ENCODE measurements at regions not wholly inside any gene's neighbourhood (a gene's known extent, or its start where the extent isn't known, plus 50 kb on each side); places are given as distances from the start of the nearest gene placed in this dataset.
"Not testable (repeated sequence)": the region's sequence is repeated elsewhere in the genome, so short reads cannot be mapped to it uniquely, and the experiment has no call there.

DNA sequence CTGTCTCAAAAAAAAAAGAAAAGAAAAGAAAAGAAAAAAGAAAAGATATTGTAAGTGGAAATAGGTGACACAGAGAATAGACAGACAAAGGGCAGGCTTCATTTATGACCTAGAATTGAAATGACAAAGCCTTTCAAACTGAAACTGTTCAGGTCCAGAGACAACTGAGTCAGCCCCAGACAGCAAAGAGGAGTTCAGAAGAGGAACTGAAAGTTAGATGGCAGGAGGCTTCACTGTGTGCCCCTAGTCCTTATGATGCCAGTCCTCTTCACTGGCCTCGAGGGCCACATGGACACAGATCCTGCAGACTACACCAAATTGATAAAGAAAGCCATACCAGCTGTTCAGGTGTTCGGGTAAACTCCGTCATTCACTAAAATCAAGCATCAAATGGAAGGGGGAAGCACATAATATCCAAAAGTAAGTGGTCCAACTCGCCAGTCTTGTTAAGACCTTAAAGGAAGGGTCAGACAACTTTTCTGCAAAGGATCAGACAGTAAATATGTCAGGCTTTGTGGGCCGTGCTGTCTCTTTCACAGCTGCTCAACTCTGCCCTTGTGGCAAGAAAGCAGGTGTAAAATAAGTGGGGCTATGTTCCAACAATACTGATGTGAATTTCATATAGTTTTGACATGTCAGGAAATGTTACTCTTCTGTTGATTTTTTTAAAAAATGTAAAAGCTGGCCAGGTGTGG is 231.9 kb upstream of the MGAT5 start:
- DNase-seq (ENCODE audit: low read depth), result no peak

DNA sequence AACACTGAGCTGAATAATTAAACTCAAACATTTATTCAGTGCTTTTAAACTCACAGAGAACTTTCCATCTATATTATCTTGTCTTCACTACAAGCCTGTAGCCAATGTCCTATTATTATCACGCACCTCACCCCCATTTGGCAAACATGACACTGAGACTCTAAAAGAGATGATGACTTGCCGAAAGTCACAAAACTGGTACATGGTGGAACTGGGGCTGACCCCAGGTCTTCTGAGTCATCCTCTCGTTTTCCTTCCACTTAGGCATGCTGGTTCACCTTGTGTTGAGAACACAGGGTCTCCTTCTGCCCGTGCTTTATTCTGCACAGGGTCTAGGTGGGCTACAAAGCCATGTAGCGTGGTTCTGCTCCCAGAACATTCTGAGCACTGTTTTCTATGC is 230.0 kb upstream of the MGAT5 start:
- DNase-seq (ENCODE audit: low read depth), result no peak

DNA sequence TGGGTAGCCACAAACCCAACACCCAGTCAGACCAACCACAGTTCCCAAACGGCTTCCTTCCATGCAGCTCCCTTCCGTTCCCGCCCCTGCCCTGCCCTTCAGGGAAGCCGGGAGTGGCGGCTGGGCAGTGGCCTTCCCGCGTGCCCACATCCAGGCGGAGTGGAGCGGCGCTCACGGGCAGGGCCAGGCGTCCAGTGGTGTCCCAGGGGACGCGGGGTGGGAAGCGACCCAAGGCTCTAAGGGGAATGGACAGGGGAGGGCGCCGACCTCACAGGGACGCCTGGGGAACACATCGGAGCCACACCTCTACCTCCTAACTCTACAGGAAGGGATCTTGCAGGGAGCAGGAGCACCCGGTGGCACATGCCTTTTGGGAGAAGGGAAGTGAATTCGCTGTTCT is 225.9 kb upstream of the MGAT5 start:
- DNase-seq (ENCODE audit: low read depth), result no peak

DNA sequence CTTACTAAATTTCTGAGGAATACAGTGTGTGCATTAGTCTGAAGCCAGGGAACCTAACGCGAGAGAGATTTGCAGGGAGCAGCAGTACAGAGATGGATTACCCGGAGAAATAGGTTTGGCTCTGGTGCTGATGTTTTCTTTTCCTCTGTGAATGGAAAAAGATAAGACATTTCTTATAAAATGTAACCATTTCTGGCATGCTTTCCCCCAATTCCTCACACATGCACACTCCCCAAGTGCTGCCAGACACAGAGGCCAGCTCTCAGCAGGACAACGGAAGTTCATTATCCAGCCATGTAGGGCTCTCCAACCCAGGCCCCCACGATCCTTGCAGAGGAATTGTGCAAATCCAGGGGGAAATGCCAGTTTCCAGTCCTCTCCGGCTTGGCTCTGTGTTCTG is 224.5 kb upstream of the MGAT5 start:
- DNase-seq (ENCODE audit: low read depth), result no peak

DNA sequence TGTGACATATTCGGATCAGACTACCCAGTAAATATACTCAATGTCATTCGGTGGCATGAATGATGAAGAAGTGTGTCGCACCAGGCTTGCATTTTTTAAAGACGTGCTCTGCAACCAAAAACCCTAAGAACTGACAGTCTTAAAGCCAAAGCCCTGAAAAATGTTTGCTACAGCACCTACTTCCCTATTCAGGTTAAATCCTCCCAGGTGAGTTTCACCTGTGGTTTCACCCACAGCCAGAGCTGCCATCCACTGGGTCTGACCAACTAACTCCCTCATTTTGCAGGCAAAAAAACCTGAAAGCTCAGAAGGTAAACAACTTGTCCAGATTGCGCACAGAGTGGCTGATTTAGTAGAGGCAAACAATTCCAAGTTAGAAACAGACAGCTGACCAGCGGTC is 222.3 kb upstream of the MGAT5 start:
- no peak for DNase-seq (ENCODE audit: low read depth)

DNA sequence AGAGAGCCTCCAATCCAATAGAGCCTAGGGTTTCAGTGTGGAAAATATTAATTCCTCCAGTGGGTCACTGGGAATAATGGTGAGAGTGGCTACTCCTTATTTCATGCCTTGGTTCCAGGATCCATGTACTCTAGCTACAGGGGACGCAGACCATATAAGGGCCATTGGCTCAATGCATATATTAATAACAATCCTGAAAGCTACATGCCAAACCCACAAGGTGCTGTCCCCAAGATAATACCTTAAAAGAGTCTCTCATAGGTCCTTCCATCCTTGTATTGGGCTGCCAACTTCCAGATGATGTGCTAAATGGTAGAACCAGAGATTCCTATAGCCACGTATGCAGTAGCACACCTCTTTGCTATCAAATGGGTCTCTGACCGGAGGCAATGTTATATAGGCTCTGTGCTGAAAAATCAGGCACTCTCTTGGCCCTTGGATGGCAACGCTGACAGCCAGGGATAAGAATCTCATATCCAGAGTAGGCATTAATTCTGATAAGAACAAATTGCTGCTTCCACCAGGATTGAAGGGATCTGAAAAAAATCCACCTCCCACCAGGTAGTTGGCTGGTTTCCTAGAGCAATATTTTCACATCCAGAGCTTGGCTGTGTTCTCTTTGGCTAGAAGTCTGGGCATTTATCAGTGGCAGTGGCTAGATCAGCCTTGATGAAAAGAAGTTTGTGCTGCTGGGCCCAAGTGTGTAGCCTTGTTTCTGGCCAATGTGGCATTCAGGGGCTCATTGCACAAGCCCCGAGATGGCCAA is 218.1 kb upstream of the MGAT5 start:
- DNase-seq (ENCODE audit: low read depth), result no peak

DNA sequence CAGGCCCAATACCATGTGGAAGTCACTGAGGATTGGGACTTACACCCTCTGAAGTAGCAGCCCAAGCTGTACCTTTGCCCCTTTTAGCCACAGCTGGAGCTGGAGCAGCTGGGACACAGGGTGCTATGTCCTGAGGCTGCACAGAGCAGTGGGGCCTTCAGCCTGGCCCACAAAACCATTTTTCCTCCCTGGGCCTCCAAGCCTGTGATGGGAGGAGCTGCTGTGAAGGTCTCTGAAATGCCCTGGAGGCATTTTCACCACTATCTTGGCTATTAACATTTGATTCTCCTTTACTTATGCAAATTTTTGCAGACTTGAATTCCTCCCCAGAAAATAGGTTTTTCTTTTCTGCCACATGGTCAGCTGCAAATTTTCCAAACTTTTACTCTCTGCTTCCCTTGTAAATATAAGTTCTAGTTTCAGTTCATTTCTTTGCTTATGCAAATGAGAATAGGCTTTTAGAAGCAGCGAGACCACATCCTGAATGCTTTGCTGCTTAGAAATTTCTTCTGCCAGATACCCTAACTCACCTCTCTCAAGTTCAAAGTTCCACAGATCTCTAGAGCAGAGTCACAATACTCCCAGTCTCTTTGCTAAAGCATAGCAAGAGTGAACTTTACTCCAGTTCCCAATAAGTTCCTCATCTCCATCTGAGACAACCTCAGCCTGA is 213.8 kb upstream of the MGAT5 start:
- DNase-seq (ENCODE audit: low read depth), result no peak

DNA sequence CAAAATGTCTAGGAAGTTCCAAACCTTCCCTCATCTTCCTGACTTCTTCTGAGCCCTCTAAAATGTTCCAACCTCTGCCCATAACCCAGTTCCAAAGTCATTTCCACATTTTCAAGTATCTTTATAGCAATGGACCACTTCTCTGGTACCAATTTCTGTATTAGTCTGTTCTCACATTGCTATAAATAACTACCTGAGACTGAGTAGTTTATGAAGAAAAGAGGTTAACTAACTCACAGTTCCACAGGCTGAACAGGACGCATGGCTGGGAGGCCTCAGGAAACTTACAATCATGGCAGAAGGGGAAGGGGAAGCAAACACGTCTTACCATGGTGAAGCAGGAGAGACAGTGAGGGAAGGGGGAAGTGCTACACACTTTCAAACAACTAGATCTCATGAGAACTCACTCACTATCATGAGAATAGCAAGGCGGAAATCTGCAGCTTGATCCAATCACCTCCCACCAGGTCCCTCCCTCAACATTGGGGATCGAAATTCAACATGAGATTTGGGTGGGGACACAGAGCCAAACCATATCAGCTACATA is 213.2 kb upstream of the MGAT5 start:
- DNase-seq (ENCODE audit: low read depth), result not testable (repeated sequence)

DNA sequence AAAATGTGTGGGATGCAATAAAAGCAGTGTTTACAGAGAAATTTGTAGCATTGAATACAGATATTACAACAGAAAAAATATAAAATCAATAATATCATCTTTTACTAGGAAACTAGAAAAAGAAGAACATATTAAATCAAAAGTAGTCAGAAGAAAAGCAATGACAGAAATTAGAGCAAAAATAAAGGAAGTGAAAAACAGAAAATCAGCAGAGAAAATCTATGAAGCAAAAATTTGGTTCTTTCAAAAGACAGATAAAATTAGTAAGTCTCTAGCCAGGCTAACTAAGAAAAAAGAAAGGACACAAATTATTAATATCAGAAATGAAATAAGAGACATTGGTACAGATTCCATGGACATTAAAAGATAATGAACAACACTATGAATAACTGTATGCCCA is 212.0 kb upstream of the MGAT5 start:
- no peak for DNase-seq (ENCODE audit: low read depth)

DNA sequence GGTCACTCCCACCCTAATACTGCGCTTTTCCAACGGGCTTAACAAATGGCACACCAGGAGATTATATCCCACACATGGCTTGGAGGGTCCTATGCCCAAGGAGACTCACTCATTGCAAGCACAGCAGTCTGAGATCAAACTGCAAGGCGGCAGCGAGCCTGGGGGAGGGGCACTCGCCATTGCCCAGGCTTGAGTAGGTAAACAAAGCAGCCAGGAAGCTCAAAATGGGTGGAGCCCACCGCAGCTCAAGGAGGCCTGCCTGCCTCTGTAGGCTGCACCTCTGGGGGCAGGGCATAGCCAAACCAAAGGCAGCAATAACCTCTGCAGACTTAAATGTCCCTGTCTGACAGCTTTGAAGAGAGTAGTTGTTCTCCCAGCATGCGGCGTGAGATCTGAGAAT is 210.8 kb upstream of the MGAT5 start:
- not testable (repeated sequence) for DNase-seq (ENCODE audit: low read depth)

DNA sequence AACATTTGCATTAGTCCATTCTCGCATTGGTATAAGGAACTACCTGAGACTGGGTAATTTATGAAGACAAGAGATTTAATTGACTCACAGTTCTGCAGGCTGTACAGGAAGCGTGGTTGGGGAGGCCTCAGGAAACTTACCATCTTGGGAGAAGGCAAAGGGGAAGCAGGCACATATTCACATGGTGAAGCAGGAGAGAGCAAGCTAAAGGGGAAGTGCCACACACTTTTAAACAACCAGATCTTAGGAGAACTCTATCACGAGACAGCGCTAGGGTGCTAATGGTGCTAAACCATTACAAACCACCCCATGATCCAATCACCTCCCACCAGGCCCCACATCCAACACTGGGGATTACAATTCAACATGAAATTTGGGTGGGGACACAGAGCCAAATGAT is 201.7 kb upstream of the MGAT5 start:
- DNase-seq (ENCODE audit: low read depth), result no peak

DNA sequence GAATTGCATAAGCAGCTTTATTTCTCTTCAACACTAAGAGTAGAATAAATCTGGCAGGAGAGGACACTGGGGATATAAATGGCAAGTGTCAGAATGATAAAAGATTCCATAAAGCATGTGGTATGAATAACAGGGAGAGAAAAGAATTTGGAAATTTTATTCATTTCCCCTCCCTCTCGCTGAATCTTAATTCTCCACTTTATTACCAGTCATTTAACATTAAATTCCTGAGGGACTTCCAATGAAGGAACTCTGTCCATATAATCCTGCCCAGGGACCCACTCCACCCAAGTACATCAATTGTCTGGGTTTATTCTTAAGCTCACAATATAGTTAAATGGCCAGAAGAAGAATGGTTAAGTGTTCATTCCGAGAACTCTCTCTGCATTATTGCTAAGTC is 197.7 kb upstream of the MGAT5 start:
- DNase-seq (ENCODE audit: low read depth), result no peak

DNA sequence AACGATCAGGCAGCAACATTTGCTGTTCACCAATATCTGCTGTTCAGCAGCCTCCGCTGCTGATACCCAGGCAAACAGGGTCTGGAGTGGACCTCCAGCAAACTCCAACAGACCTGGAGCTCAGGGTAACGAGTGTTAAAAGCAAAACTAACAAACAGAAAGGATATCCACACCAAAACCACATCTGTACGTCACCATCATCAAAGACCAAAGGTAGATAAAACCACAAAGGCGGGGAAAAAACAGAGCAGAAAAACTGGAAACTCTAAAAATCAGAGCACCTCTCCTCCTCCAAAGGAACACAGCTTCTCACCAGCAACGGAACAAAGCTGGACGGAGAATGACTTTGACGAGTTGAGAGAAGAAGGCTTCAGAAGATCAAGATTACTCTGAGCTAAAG is 192.8 kb upstream of the MGAT5 start:
- not testable (repeated sequence) for DNase-seq (ENCODE audit: low read depth)

DNA sequence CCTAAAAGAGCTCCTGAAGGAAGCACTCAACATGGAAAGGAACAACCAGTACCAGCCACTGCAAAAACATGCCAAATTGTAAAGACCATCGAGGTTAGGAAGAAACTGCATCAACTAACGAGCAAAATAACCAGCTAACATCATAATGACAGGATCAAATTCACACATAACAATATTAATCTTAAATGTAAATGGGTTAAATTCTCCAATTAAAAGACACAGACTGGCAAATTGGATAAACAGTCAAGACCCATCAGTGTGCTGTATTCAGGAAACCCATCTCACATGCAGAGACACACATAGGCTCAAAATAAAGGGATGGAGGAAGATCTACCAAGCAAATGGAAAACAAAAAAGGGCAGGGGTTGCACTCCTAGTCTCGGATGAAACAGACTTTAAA is 191.6 kb upstream of the MGAT5 start:
- DNase-seq (ENCODE audit: low read depth), result not testable (repeated sequence)

DNA sequence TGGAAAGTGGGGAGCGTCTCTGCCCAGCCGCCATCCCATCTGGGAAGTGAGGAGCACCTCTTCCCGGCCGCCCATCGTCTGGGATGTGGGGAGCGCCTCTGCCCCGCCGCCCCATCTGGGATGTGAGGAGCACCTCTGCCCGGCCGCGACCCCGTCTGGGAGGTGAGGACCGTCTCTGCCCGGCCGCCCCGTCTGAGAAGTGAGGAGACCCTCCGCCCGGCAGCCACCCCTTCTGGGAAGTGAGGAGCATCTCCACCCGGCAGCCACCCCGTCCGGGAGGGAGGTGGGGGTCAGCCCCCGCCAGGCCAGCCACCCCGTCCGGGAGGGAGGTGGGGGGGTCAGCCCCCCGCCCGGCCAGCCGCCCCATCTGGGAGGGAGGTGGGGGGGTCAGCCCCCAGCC is 190.0 kb upstream of the MGAT5 start:
- not testable (repeated sequence) for DNase-seq (ENCODE audit: low read depth)

DNA sequence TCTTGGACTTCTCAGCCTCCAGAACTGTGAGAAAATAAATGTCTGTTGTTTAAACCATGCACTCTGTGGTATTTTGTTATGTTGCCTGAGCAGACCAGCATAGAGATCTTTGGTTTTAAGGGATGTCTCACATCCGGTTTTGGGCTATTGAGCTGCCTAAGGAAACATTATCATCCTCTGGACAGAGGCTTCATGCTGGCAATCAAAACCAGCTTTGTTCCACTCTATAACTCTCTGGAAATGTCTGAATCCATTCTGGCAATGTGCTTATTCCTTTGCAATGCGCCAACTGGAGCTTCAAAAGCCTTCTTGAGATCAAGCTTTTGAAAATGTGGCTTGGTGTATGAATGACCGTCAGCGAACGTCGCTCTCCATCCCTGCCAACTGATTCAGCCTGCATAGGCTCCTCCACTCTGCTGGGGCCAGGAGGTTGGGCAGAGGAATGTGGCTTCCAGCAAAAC is 183.6 kb upstream of the MGAT5 start:
- no peak for DNase-seq (ENCODE audit: low read depth)

DNA sequence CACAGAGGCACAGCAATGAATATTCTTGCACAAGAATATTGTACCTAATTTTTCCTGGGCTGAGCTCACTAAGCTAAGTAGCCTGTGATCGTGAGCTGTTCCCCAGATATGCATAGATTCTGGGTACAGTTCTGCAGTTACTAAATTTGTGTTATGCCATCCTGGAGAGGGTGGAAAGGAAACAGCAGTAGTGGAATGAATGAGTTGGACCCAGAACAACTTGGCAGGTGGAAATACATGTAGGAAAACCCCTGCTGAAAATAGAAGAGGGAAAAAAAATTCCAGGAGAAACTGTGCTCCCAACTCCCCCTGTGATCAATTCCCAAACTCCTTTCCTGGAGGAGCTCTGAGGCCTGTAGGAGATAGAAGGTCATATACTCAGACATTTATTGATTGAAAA is 181.5 kb upstream of the MGAT5 start:
- DNase-seq (ENCODE audit: low read depth), result no peak

DNA sequence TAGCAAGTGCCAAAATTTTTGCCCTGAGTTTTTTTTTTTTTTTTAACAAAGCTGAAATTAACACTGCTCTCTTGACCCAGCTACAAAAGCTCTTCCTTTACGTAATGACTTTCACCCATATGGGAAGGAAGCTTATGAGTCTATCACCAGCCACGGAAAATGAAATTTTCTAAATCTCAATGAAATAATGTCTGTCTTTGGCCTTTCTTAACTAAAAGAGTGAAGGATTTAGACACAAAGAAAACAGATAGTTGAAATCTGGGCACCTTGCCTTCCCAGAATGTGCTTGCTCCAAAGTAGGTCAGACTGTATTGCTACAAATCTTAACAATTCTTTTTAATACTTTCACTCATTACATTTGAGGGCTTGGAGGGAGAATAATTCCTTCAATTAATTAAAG is 180.8 kb upstream of the MGAT5 start:
- DNase-seq (ENCODE audit: low read depth), result no peak

DNA sequence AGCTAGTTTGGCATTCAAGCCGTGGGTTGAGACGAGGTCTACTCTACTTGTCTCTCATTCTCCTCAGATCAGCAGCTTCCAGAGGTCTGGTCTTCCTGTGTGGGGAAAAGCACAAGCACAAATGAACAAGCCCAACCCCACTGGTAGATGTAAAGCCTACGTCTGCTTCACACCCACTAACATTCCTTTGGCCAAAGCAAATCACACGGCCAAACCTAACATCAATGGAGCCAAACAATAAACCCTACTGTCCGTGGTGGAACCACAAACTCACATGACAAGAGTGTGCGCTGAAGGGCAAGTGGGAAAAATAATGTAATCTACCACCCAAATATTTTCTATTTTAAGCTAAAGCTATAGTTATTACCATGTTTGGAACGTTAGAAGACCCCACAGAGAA is 179.3 kb upstream of the MGAT5 start:
- DNase-seq (ENCODE audit: low read depth), result no peak

DNA sequence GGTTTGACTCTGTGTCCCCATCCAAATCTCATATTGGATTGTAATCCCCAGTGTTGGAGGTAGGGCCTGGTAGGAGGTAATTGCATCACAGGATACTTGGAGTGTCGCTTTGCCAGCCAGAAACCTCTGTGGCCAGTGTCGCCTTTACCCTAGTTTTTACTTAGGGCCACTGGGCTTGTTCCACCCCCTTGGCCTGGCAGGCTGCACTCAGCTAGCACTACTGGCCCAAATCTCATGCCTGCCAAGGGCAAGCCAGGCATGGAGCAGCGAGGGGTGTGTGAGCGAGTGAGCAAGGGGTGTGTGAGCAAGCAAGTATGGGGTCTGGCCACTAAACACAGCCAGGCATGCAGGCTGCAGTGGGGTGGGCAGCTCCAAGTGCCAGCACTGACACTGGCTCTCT is 178.7 kb upstream of the MGAT5 start:
- no peak for DNase-seq (ENCODE audit: low read depth)

DNA sequence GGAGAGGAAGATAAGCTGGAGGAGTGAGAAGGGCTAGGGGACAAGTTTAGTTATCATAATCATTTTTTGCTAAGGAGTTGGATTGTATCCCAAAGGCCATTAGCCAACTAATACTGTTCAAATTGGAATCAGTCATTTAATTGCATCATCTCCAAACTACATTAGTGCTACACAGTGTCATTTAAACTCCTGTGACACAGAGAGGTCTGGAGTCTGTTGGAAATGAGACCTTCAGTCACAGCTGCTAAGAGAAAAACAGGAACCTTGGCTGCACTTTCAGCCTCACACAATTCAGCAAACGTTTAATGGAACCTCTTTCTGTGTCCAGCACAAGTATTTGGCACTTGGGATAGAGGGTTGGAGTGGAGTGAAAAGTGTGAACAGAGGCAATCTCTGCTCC is 175.5 kb upstream of the MGAT5 start:
- no peak for DNase-seq (ENCODE audit: low read depth)

DNA sequence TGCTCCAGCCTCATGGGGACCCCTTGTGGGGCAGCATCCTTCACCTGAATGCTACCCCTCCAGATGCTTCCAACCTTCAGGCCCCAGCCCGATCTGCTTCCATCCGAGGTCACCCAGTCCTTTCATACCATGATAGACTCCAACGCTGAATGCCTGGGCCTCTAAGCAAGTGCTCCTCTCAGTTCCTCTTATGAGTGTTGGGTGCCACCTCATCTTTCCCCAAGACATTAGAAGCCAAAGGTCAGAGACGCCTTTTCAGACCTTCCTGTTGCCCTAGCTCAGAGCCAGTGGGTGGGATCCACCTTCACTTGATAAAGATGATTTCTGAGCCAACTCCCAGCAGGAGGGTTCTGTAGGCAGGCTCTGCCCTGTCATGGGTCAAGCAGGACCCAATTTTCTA is 174.5 kb upstream of the MGAT5 start:
- no peak for DNase-seq (ENCODE audit: low read depth)
